OCI-LY7 (cell line): ENCODE measurements at regions not wholly inside any gene's neighbourhood (a gene's known extent, or its start where the extent isn't known, plus 50 kb on each side); places are given as distances from the start of the nearest gene placed in this dataset.

Experiments used
- CTCF ChIP-seq: fragments of 200-600 bp; sonication (generic); conservative IDR thresholded peaks from 2 replicates; pipeline ENCODE4 v1.5.1; 2014; ENCODE audit warnings: mild to moderate bottlenecking, antibody characterized with exemption, low read length, moderate library complexity, mixed read lengths
- EZH2phosphoT487 ChIP-seq: fragments of 200-600 bp; sonication (generic); IDR thresholded peaks from 2 replicates; pipeline ENCODE4 v1.6.1; 2018; ENCODE audit warnings: low read depth, borderline replicate concordance, mild to moderate bottlenecking, mixed run types, antibody characterized with exemption, low read length, moderate library complexity, mixed read lengths

DNA sequence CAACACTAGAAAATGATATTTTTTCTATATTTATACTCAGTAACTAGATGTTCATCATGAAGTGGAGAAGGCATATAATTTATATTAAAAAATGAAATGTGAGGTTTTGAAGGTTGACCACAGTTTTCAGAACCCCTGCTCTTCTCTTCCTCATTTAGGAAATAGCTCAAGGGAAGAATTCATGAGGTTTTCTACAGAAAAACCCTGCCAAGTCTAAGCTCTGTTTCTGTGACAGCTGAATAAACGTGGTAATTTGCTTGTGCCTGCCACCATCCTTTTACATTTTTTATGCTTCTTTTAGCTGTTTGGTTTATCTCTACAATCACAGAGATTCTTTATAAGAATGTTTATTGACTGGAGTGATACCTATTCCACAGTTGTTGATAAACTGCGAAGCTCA, 630.3 kb upstream of the POT1 start:
- TF ChIP-seq CTCF = no peak
- TF ChIP-seq EZH2phosphoT487 = no peak
